ENCODE measurements at regions not wholly inside any gene's neighbourhood (a gene's known extent, or its start where the extent isn't known, plus 50 kb on each side); places are given as distances from the start of the nearest gene placed in this dataset.

GRCh38 chr2:129299756-129300155, 679.7 kb upstream of the RAB6C start:
- TF ChIP-seq CTCF (IDR thresholded peaks at IDR 0.05) (no peak), POLR2A (IDR thresholded peaks at IDR 0.05) (no peak)

All from thyroid gland (tissue), 4 donors.